Sigmoid colon (tissue), 6 donors: ENCODE measurements at regions not wholly inside any gene's neighbourhood (a gene's known extent, or its start where the extent isn't known, plus 50 kb on each side); places are given as distances from the start of the nearest gene placed in this dataset.

Experiments
- DNase-seq: peaks from one replicate; pipeline ENCODE4 v3.0.0-alpha.2; 2019
- H3K27ac ChIP-seq, 4 donors: fragments of 200-600 bp; sonication (generic); one replicate each; pipeline ENCODE4 v1.5.1; 2016 to 2019; ENCODE audit warnings: mild to moderate bottlenecking in 1 of 4
- H3K27me3 ChIP-seq, 3 donors: fragments of 200-600 bp; sonication (generic); one replicate each; pipeline ENCODE4 v1.5.1; 2019; ENCODE audit warnings: mild to moderate bottlenecking in 1 of 3
- H3K36me3 ChIP-seq, 4 donors: fragments of 200-600 bp; sonication (generic); one replicate each; pipeline ENCODE4 v1.5.1; 2016 to 2019
- H3K4me1 ChIP-seq, 4 donors: fragments of 200-600 bp; sonication (generic); one replicate each; pipeline ENCODE4 v1.5.1; 2017 to 2019
- H3K4me3 ChIP-seq, 4 donors: fragments of 200-600 bp; sonication (generic); one replicate each; pipeline ENCODE4 v1.5.1; 2017 to 2019; ENCODE audit warnings: mild to moderate bottlenecking in 2 of 4, moderate library complexity in 1 of 4
- H3K9me3 ChIP-seq, 4 donors: fragments of 200-600 bp in 3 of 4; sonication (generic) in 3 of 4; one replicate each; pipeline versions ENCODE4 v1.5.1 to v1.6.1; 2013 to 2019
- EP300 ChIP-seq, 4 donors: sonication (generic); formaldehyde crosslinking; IDR thresholded peaks; one replicate each; pipeline ENCODE4 v1.6.1; 2017; ENCODE audit warnings: antibody characterized with exemption in 4 of 4
- POLR2A ChIP-seq, 2 donors: fragments of 450-650 bp; IDR thresholded peaks; one replicate each; pipeline ENCODE4 v1.6.1; 2016; ENCODE audit warnings: antibody characterized with exemption in 2 of 2, mild to moderate bottlenecking in 2 of 2, moderate library complexity in 2 of 2
- POLR2AphosphoS5 ChIP-seq, 4 donors: sonication (generic); formaldehyde crosslinking; IDR thresholded peaks; one replicate each; pipeline ENCODE4 v1.6.1; 2017; ENCODE audit warnings: antibody characterized with exemption in 4 of 4
- WGBS, 2 donors: extraction: QIAGEN DNeasy Blood & Tissue Kit; methylation state at CpG; one replicate each; pipeline ENCODE4 v1.1.7; 2013; 5-methylcytosine and 5-hydroxymethylcytosine counted together
- intact Hi-C: fragments of 100-400 bp; cut with DNase I; formaldehyde crosslinking; loops from one replicate; pipeline ENCODE4 v1.15.1; 2023
- TF ChIP-seq, protein P1 (sequence below), 4 experiments: fragments of 450-650 bp in 3 of 4; fragments of 200-600 bp in 1 of 4; IDR thresholded peaks; one replicate each; pipeline ENCODE4 v1.5.1; 2016 to 2019; ENCODE audit warnings: antibody characterized with exemption in 4 of 4, mild to moderate bottlenecking in 3 of 4, moderate library complexity in 2 of 4
- donor health status: healthy with polysubstance abuse.
- donor health status: healthy.

DNA sequence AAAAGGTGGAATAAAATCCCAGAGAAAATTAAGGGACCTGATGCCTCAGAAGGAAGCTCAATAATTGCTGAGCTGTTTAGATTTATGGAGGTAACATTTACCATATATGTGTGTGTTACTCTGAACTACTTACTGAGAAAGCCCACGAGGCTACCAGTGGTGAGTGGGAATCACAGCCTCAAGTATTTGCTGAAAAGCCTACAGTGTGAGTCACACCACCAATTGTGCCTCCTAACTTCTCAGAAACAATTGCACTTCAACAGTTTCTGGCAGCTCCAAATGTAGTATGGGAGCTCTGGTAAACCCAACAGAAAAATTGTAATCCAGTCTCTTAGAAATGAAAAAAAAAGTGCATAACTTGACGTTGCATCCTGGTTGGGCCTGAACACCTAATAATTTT lies 551.6 kb downstream of the PRDM9 start:
- TF ChIP-seq POLR2AphosphoS5 (IDR thresholded peaks at IDR 0.05) (no peak), POLR2A (IDR thresholded peaks at IDR 0.05) (no peak), EP300 (IDR thresholded peaks at IDR 0.05) (no peak)
- TF ChIP-seq, protein P1, sequence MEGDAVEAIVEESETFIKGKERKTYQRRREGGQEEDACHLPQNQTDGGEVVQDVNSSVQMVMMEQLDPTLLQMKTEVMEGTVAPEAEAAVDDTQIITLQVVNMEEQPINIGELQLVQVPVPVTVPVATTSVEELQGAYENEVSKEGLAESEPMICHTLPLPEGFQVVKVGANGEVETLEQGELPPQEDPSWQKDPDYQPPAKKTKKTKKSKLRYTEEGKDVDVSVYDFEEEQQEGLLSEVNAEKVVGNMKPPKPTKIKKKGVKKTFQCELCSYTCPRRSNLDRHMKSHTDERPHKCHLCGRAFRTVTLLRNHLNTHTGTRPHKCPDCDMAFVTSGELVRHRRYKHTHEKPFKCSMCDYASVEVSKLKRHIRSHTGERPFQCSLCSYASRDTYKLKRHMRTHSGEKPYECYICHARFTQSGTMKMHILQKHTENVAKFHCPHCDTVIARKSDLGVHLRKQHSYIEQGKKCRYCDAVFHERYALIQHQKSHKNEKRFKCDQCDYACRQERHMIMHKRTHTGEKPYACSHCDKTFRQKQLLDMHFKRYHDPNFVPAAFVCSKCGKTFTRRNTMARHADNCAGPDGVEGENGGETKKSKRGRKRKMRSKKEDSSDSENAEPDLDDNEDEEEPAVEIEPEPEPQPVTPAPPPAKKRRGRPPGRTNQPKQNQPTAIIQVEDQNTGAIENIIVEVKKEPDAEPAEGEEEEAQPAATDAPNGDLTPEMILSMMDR (IDR thresholded peaks at IDR 0.05) = no peak
- Histone ChIP-seq H3K4me1 (no peaks in the 10 kb centered on the region), H3K27ac (no peak overlapping the region), H3K36me3 (no peaks in the 10 kb centered on the region), H3K27me3 (no peaks in the 10 kb centered on the region), H3K9me3 (no peaks in the 10 kb centered on the region), H3K4me3 (no peak overlapping the region)
- no peak for DNase-seq
- WGBS, 2 donors = 69 to 80% methylated on average over 2 of the region's 2 CpGs
- intact Hi-C loops = no loop called here

DNA sequence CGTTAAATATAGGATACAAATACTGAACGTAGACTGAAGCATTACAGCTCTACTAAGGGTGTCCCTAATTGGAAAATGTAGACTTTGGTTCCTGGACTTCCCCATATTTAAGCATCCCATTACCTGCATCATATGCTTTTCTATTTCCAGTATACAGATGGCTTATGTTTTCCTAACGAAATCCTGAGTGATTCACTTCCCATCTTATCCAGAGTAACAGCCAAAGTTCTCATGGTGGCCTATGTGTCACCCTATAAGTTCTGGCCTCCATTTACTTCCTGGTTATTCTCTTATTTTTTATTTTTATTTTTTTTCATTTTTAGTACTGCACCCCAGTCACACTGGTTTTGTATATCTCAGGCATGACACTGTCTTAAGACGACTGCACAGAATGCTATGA lies 552.3 kb downstream of the PRDM9 start:
- WGBS, 2 donors = 79 to 89% methylated on average over 4 of the region's 4 CpGs
- no peak for DNase-seq
- intact Hi-C loops = no loop called here
- H3K27me3 ChIP-seq = no peaks in the 10 kb centered on the region
- H3K4me1 ChIP-seq = no peaks in the 10 kb centered on the region
- TF ChIP-seq POLR2AphosphoS5 (IDR thresholded peaks at IDR 0.05) (no peak), EP300 (IDR thresholded peaks at IDR 0.05) (no peak), POLR2A (IDR thresholded peaks at IDR 0.05) (no peak)
- TF ChIP-seq, protein P1 (IDR thresholded peaks at IDR 0.05) = no peak
- no peaks in the 10 kb centered on the region for H3K36me3 ChIP-seq
- H3K4me3 ChIP-seq = no peak overlapping the region
- H3K9me3 ChIP-seq = no peaks in the 10 kb centered on the region
- no peak overlapping the region for H3K27ac ChIP-seq

DNA sequence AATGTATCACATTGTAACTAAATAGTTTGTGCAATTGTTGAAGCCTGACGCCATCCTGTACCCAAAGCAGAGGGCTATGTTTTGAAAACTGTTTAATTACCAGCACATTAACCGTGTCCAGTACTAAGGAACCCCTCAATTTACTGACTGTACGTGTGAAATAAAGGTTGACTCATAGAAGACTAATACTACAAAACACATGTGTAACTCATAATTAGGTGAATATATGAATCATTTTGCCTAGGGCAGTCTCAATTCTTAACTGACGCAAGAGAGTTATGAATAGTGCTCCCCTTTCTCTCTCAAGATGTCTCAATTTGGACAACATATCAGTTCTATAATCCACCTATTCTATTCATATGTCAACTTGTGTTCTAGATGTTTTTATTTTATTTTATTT lies 558.4 kb downstream of the PRDM9 start:
- H3K4me3 ChIP-seq = no peak overlapping the region
- H3K4me1 ChIP-seq = no peaks in the 10 kb centered on the region
- H3K27ac ChIP-seq = no peak overlapping the region
- H3K27me3 ChIP-seq = no peaks in the 10 kb centered on the region
- no peaks in the 10 kb centered on the region for H3K36me3 ChIP-seq
- WGBS, 2 donors = 86 to 87% methylated on average over 4 of the region's 4 CpGs
- no peak for DNase-seq
- TF ChIP-seq, protein P1 (IDR thresholded peaks at IDR 0.05) = no peak
- TF ChIP-seq EP300 (IDR thresholded peaks at IDR 0.05) (no peak), POLR2A (IDR thresholded peaks at IDR 0.05) (no peak), POLR2AphosphoS5 (IDR thresholded peaks at IDR 0.05) (no peak)
- H3K9me3 ChIP-seq = no peaks in the 10 kb centered on the region
- intact Hi-C loops = no loop called here

DNA sequence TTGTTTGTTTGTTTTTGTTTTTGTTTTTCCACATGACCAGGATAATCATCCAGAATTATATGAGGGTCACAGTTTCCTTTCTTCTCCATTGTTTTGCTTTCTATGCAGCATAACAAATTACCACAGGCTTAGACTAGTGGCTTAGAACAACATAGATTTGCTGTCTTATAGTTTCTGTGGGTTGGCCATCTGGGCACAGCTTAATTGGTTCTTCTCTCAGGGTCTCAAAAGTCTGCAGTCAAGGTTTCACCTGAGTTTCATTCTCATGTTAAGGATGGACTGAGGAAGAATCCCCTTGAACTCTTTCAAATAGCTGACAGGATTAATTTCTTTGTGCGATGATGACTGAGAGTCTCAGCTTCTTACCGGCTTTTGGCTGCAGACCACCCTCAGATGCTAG lies 559.8 kb downstream of the PRDM9 start:
- H3K36me3 ChIP-seq = no peaks in the 10 kb centered on the region

DNA sequence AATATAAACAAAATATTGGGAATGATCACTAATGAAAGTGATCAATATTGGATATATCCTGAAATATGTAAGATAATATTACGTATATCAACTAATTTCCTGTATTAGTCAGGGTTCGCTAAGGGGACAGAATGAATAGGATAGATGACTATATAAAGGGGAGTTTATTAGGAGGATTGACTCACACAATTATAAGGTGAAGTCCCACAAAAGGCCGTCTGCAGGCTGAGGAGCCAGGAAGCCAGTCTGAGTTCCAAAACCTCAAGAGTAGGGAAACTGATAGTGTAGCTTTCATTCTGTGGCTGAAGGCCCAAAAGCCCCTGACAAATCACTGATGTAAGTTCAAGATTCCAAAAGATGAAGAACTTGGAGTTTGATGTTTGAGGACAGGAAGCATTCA lies 561.1 kb downstream of the PRDM9 start:
- TF ChIP-seq, protein P1 (IDR thresholded peaks at IDR 0.05) = no peak
- TF ChIP-seq POLR2AphosphoS5 (IDR thresholded peaks at IDR 0.05) (no peak), POLR2A (IDR thresholded peaks at IDR 0.05) (no peak), EP300 (IDR thresholded peaks at IDR 0.05) (no peak)
- no peak for DNase-seq
- H3K4me3 ChIP-seq = no peak overlapping the region
- no peaks in the 10 kb centered on the region for H3K27me3 ChIP-seq
- 91 to 95% methylated on average over 3 of the region's 3 CpGs for WGBS, 2 donors
- H3K36me3 ChIP-seq = no peaks in the 10 kb centered on the region
- intact Hi-C loops = no loop called here
- H3K9me3 ChIP-seq = no peaks in the 10 kb centered on the region
- H3K27ac ChIP-seq = no peak overlapping the region
- no peaks in the 10 kb centered on the region for H3K4me1 ChIP-seq

More for the DNA sequence above, 559.8 kb downstream of the PRDM9 start:
- no peaks in the 10 kb centered on the region for H3K9me3 ChIP-seq
- DNase-seq = no peak
- H3K27me3 ChIP-seq = no peaks in the 10 kb centered on the region
- 92% methylated on average over 2 of the region's 2 CpGs for WGBS, 2 donors
- no peak overlapping the region for H3K27ac ChIP-seq
- H3K4me3 ChIP-seq = no peak overlapping the region
- TF ChIP-seq, protein P1 (IDR thresholded peaks at IDR 0.05) = no peak
- no peak for TF ChIP-seq POLR2A (IDR thresholded peaks at IDR 0.05)
- H3K4me1 ChIP-seq = no peaks in the 10 kb centered on the region
- intact Hi-C loops = no loop called here
